ENCODE measurements at regions not wholly inside any gene's neighbourhood (a gene's known extent, or its start where the extent isn't known, plus 50 kb on each side); places are given as distances from the start of the nearest gene placed in this dataset.

DNA sequence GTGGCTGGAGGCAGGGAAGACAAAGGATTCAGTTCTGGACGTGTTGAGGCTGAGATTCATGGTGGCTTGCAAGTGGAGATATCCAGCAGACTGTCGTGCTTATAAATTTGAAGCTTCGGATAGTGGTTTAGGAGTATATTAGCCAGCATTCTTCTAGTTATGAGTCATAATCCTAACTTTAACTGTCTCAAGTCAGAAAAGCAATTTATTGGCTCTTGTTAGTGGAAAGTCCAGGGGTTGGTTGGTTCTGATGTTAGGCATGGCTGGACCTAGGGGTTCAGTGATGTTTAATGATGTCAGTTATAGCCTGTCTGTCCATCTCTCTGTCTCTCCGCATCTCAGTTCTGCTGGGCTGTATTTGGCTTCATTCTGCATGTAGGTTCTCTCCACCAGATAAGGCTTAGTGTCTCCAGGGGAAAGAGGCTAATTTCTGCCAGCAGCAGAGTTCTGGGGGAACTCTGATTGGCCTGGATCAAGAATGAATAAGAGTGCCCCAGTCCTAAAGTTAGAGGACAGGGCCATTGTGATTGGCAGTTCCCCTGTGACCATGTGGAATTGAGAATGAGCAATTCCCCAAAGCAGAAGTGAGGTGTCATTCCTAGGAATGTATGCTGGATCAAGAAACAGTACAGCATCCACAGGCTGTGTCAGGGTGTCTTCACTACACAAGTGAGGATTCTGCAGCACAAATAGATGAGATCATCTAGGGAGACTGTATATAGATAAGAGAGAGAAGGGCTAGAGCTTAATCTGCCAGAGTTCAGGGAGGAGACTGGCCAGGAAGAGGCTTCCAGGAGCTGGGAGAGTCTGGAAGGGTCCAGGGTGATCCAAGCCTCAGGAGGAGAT is 72.9 kb upstream of the SHB start:
- TF ChIP-seq, protein P1, sequence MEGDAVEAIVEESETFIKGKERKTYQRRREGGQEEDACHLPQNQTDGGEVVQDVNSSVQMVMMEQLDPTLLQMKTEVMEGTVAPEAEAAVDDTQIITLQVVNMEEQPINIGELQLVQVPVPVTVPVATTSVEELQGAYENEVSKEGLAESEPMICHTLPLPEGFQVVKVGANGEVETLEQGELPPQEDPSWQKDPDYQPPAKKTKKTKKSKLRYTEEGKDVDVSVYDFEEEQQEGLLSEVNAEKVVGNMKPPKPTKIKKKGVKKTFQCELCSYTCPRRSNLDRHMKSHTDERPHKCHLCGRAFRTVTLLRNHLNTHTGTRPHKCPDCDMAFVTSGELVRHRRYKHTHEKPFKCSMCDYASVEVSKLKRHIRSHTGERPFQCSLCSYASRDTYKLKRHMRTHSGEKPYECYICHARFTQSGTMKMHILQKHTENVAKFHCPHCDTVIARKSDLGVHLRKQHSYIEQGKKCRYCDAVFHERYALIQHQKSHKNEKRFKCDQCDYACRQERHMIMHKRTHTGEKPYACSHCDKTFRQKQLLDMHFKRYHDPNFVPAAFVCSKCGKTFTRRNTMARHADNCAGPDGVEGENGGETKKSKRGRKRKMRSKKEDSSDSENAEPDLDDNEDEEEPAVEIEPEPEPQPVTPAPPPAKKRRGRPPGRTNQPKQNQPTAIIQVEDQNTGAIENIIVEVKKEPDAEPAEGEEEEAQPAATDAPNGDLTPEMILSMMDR (IDR thresholded peaks at IDR 0.05) = no peak
- TF ChIP-seq POLR2A (IDR thresholded peaks at IDR 0.05) = no peak
